Activated T-cell treated with anti-CD3 and anti-CD28 coated beads, Interleukin-2, amount 50 U/mL, for 48 hours (primary cell): ENCODE measurements at regions not wholly inside any gene's neighbourhood (a gene's known extent, or its start where the extent isn't known, plus 50 kb on each side); places are given as distances from the start of the nearest gene placed in this dataset.

ENCODE experiments used
- DNase-seq, 2 experiments: peaks; one replicate each; pipeline ENCODE4 v3.0.0-alpha.2; 2020

DNA sequence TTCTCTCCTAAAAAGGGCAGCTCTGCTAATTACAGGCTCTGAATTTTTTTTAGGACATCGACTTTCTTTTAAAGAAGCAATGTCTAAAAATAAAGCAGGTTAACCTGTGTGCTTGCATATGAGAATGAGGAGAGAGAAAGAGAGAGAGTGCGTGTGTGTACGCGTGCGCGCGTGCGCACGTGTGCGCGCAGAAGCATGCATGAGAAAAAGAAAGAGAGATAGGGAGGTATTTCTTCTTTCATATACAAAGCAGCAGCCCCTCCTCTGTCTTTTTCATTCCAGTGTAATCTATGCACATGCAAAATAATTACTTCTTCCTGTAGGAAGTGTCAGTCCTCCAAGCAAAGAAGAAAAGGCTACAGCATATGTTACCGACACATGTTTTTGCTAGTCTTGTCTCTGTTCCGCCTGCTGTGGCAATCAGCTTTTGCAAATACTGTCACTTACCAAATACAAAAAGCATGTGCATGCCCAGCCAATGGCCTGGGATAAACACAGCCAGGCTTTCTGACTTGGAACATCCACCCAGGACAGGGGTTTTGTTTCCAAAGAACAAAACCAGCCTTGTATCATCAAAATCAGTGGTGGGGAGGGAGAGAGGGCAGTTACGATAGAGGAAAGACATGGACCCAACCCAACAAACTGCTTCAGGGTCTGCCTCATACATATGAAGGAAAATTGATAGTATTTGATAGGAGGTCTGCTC lies 252.3 kb upstream of the SLC24A2 start:
- no peak for DNase-seq

- no peak for DNase-seq
Observed at GRCh38 chr9:20037699-20038098, 248.9 kb upstream of the SLC24A2 start.

DNA sequence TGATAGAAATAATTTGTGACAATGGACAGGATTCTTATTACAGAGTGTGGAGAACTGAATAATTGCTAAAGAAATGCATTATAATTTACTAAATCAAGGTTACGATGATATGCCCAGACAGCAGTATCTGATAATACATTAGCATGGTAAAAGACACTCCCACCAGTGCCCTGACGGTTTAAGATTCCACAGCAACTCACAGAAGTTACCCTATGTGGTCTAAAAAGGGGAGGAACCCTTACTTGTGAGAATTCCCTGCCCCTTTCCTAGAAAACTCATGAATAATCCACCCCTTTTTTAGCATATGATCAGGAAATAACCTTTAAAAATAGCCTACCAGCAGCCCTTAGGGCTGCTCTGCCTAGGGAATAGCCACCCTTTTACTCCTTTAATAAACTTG lies 244.7 kb upstream of the SLC24A2 start:
- DNase-seq = no peak

GRCh38 chr9:20032413-20033006 lies 243.7 kb upstream of the SLC24A2 start:
- DNase-seq = no peak

GRCh38 chr9:20031836-20032235 lies 243.0 kb upstream of the SLC24A2 start:
- DNase-seq = no peak

- no peak for DNase-seq
Observed at GRCh38 chr9:20030671-20031070, 241.8 kb upstream of the SLC24A2 start.

DNA sequence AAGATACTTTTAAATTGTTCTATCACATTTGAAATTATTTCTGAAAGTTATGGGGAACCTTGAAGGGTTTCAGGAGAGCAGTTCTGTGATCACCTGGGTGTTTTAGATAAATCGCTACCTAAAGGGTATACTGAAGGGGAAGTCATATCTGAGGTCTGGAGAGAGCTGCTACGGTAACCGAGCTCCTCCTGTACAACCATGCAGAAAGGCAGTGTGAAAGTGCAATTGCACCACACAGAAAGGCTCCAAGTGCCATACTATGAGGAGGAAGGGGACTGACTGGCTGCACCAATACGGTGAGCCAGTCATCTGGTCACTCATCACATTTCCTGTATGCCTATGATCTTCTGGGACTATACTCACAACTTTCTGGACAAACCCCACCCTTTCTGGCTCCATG lies 241.4 kb upstream of the SLC24A2 start:
- DNase-seq = no peak

DNA sequence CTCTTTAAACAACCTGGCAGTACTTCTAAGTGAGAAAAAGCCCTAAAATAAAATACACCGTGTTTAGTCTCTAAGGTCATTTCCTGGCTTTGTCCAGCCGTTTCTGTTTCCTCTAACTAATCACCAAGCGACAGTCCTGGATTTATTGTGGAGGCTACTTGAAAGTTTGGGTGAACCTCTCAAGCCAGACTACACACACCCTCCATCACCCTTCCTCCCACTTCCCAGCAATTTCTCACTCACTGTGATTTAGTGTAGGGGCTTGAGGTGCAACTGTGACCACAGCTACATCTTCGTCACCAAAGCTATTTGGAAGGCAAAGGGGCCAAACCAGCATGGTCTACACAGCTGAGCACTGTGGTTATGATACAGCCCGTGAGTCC lies 240.0 kb upstream of the SLC24A2 start:
- DNase-seq = no peak

GRCh38 chr9:20028192-20028848 lies 239.5 kb upstream of the SLC24A2 start:
- DNase-seq = no peak

GRCh38 chr9:20023961-20024571 lies 235.2 kb upstream of the SLC24A2 start:
- no peak for DNase-seq

GRCh38 chr9:20023210-20023905 lies 234.5 kb upstream of the SLC24A2 start:
- DNase-seq = no peak

DNA sequence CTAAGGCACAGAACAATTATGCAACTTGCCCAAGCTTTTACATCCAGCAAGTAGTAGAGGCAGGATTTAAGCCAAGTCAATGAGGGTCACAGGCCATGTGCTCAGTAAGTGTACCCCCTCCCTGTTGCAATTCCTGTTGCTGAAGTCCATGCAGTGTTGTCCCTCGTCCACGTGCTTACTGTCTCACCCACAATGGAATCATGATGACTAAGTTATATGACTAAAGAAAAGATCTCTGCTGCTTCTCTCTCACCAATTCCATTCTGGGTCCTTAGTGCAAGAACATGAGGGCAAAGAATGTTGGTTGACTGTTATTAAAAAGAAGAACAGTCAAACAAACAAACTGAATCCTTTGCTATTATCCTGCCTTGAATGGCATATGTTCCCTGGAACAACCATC lies 233.6 kb upstream of the SLC24A2 start:
- no peak for DNase-seq

DNA sequence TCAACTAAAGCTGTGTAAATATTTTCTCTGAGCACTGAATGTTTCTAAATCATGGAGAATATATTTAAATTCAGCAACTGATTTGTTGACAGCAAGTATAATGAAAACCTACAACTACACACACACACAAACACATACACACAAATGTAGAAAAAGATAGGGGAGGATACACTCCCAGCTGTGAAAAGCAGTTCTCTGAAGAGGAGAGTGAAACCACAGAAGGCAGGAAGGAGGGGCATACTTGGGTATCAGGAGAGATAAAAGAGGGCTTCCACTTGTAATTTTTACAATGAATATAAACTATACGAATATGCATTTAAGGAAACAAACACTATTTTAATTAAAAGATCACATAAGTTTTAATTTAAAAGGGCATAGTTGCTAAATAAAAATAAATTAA lies 227.8 kb upstream of the SLC24A2 start:
- no peak for DNase-seq

GRCh38 chr9:20015427-20015931 lies 226.6 kb upstream of the SLC24A2 start:
- no peak for DNase-seq

GRCh38 chr9:20014168-20014567 lies 225.3 kb upstream of the SLC24A2 start:
- DNase-seq = no peak

- no peak for DNase-seq
Observed at GRCh38 chr9:20012232-20012631, 223.4 kb upstream of the SLC24A2 start.

GRCh38 chr9:20009606-20010005 lies 220.8 kb upstream of the SLC24A2 start:
- no peak for DNase-seq

DNA sequence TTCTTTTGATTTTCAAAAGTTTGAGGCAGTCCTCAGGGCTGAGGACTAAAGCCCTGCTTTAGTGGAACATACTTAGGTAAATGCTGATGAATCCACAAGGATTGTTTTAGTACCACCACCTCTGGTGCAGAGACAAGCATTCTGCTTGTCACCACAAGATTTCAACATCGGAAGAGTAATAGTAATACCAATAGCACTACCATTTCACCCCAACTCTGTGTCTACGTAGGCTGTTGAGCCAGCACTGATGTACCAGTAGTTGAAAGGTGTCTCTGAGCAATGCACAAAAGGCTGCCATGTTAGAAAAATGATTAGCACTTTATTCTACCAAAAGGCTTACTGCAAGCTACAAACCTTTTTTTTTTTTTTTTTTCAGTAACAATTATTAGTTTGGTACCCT lies 213.2 kb upstream of the SLC24A2 start:
- DNase-seq = no peak

- no peak for DNase-seq
Observed at GRCh38 chr9:20001058-20001457, 212.2 kb upstream of the SLC24A2 start.

GRCh38 chr9:19999491-20000057 lies 210.7 kb upstream of the SLC24A2 start:
- peak; percentile 78 to 79 for DNase-seq

- DNase-seq = peak; percentile 37 to 38
Observed at GRCh38 chr9:19998823-19999455, 210.1 kb upstream of the SLC24A2 start.

DNA sequence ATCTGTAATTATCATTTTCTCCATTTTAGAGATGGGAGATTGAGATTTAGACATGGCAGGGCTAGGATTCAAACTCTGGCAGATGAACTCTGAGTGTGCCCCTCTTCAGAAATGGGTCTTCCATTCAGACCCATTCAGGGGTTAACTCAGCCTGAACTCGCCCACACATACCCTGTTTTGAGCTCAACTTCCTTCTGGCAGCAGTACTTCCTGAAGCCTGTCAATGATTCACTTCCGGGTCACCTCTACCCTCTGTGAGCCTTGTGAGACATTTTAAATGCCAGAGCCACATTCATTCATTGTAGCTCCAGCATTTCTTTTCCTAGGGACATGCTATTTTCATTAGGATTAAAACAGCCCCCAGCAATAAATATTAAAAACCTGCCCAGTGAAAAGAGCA lies 209.3 kb upstream of the SLC24A2 start:
- DNase-seq = peak in 1 of 2 experiments; percentile 35
